Keratinocyte (primary cell): ENCODE measurements at regions not wholly inside any gene's neighbourhood (a gene's known extent, or its start where the extent isn't known, plus 50 kb on each side); places are given as distances from the start of the nearest gene placed in this dataset.

ENCODE experiments used
- DNase-seq: peaks from one replicate; pipeline ENCODE4 v3.0.0-alpha.2; 2011; ENCODE audit warnings: low read depth, missing footprints, low spot score
- FAIRE-seq: peaks from 2 replicates; lab custom pipeline; 2011; peaks lifted over from hg19 to GRCh38; lab: Jason Lieb, UNC
- H2AFZ ChIP-seq: 2 replicates; pipeline ENCODE4 v1.6.0; 2012; ENCODE audit warnings: low read length, control low read depth, inconsistent platforms; ENCODE audit not compliant: control insufficient read depth
- H3K27ac ChIP-seq: 2 replicates; pipeline ENCODE4 v1.5.1; 2011; ENCODE audit warnings: low read length; ENCODE audit not compliant: control insufficient read depth, insufficient read depth
- H3K27me3 ChIP-seq: 3 replicates; pipeline ENCODE4 v1.6.0; 2011; ENCODE audit warnings: low read length; ENCODE audit not compliant: control insufficient read depth, insufficient read depth; ENCODE audit errors: extremely low read depth
- H3K36me3 ChIP-seq, 2 experiments: 2 replicates in 1 of 2; 3 replicates in 1 of 2; pipeline ENCODE4 v1.5.1; 2011; ENCODE audit warnings: low read length in 2 of 2, mild to moderate bottlenecking in 1 of 2; ENCODE audit not compliant: control insufficient read depth in 2 of 2, insufficient read depth in 2 of 2; ENCODE audit errors: extremely low read depth in 1 of 2
- H3K4me1 ChIP-seq: 3 replicates; pipeline ENCODE4 v1.5.1; 2011; ENCODE audit warnings: low read length; ENCODE audit not compliant: control insufficient read depth, insufficient read depth; ENCODE audit errors: extremely low read depth
- H3K4me2 ChIP-seq: 3 replicates; pipeline ENCODE4 v1.6.0; 2011; ENCODE audit warnings: low read depth, low read length; ENCODE audit not compliant: control insufficient read depth, insufficient read depth; ENCODE audit errors: extremely low read depth
- H3K4me3 ChIP-seq, 3 experiments: fragments of 200-600 bp in 1 of 3; sonication (generic) in 1 of 3; 2 replicates in 2 of 3; 3 replicates in 1 of 3; pipeline ENCODE4 v1.5.1; 2011 to 2016; ENCODE audit warnings: low read length in 3 of 3, mild to moderate bottlenecking in 3 of 3, control low read depth in 2 of 3, inconsistent platforms in 1 of 3, low read depth in 1 of 3, mixed read lengths in 1 of 3, mixed run types in 1 of 3, moderate library complexity in 1 of 3; ENCODE audit not compliant: control insufficient read depth in 2 of 3, insufficient read depth in 2 of 3; ENCODE audit errors: extremely low read depth in 1 of 3
- H3K79me2 ChIP-seq: 2 replicates; pipeline ENCODE4 v1.6.0; 2012; ENCODE audit warnings: low read length; ENCODE audit not compliant: control insufficient read depth, insufficient read depth
- H3K9ac ChIP-seq: 3 replicates; pipeline ENCODE4 v1.6.0; 2011; ENCODE audit warnings: low read length; ENCODE audit not compliant: control insufficient read depth, insufficient read depth; ENCODE audit errors: extremely low read depth
- H3K9me1 ChIP-seq: 3 replicates; pipeline ENCODE4 v1.6.0; 2011; ENCODE audit warnings: low read length; ENCODE audit not compliant: control insufficient read depth, insufficient read depth; ENCODE audit errors: extremely low read depth
- H3K9me3 ChIP-seq: 2 replicates; pipeline ENCODE4 v1.5.1; 2012; ENCODE audit warnings: low read depth, low read length; ENCODE audit not compliant: control insufficient read depth
- H4K20me1 ChIP-seq: 3 replicates; pipeline ENCODE4 v1.6.0; 2011; ENCODE audit warnings: low read length; ENCODE audit not compliant: control insufficient read depth, insufficient read depth; ENCODE audit errors: extremely low read depth
- EZH2 ChIP-seq: IDR thresholded peaks from one replicate; pipeline ENCODE4 v1.6.1; 2012; ENCODE audit warnings: inconsistent platforms, mild to moderate bottlenecking, low read length, moderate library complexity
- dilution Hi-C: fragments of 300-500 bp; cut with MboI; formaldehyde crosslinking; loops from one replicate; pipeline ENCODE4 v1.7.0; 2020; ENCODE audit warnings: low sequenced_read_pairs; ENCODE audit not compliant: extremely low pct_ligation_motif_present
- TF ChIP-seq, protein P1 (sequence below), 3 experiments: IDR thresholded peaks in 1 of 3; conservative IDR thresholded peaks in 1 of 3; optimal IDR thresholded peaks in 1 of 3; 2 replicates in 2 of 3; 3 replicates in 1 of 3; pipeline versions ENCODE3 to v1.5.1; 2011; ENCODE audit warnings: low read length in 3 of 3, mild to moderate bottlenecking in 3 of 3, moderate library complexity in 2 of 3, control low read depth in 1 of 3, inconsistent platforms in 1 of 3; ENCODE audit not compliant: insufficient read depth in 2 of 3; ENCODE audit errors: extremely low read depth in 1 of 3

DNA sequence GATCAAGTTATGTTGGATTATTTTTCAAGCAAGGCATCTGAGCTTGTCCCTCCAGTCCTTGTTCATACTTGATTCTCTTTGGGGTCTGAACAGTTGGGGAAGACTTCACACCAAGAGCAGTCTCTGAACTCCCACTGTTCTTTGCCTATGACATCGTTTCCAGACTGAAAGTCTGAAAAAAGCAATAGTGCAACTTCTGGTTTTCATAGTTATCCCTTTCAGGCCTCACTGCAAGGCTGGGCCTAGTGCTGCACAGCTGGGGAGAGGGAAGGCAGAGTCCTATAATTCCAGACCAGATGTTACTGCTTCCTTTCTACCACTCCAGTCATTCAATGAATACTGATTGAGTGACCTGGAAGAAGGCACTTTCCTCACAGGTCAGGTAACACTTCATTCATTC lies 187.1 kb upstream of the CCND2 start:
- Histone ChIP-seq H3K79me2 (no peaks in the 10 kb centered on the region), H3K4me2 (no peak overlapping the region), H3K9me3 (no peaks in the 10 kb centered on the region), H3K36me3 (no peaks in the 10 kb centered on the region), H3K27me3 (no peaks in the 10 kb centered on the region), H2AFZ (no peak overlapping the region), H3K4me3 (no peak overlapping the region), H3K9ac (no peak overlapping the region), H3K27ac (no peak overlapping the region), H4K20me1 (no peaks in the 10 kb centered on the region), H3K9me1 (no peaks in the 10 kb centered on the region), H3K4me1 (no peaks in the 10 kb centered on the region)
- FAIRE-seq (no peak), DNase-seq (no peak)
- dilution Hi-C loops: no loop called here
- TF ChIP-seq, protein P1, sequence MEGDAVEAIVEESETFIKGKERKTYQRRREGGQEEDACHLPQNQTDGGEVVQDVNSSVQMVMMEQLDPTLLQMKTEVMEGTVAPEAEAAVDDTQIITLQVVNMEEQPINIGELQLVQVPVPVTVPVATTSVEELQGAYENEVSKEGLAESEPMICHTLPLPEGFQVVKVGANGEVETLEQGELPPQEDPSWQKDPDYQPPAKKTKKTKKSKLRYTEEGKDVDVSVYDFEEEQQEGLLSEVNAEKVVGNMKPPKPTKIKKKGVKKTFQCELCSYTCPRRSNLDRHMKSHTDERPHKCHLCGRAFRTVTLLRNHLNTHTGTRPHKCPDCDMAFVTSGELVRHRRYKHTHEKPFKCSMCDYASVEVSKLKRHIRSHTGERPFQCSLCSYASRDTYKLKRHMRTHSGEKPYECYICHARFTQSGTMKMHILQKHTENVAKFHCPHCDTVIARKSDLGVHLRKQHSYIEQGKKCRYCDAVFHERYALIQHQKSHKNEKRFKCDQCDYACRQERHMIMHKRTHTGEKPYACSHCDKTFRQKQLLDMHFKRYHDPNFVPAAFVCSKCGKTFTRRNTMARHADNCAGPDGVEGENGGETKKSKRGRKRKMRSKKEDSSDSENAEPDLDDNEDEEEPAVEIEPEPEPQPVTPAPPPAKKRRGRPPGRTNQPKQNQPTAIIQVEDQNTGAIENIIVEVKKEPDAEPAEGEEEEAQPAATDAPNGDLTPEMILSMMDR (optimal IDR thresholded peaks at IDR 0.05 in 1 of 3, IDR thresholded peaks at IDR 0.05 in 1 of 3, conservative IDR thresholded peaks at IDR 0.05 in 1 of 3; ENCODE audit: extremely low read depth in 1 of 3, insufficient read depth in 2 of 3, low read length in 3 of 3): no peak
- no peak for TF ChIP-seq EZH2

- Histone ChIP-seq H3K4me3 (no peak overlapping the region), H3K27me3 (no peaks in the 10 kb centered on the region), H2AFZ (no peak overlapping the region), H4K20me1 (no peaks in the 10 kb centered on the region), H3K36me3 (no peaks in the 10 kb centered on the region), H3K4me1 (no peaks in the 10 kb centered on the region), H3K79me2 (no peaks in the 10 kb centered on the region), H3K27ac (no peak overlapping the region), H3K9me1 (no peaks in the 10 kb centered on the region), H3K9me3 (no peaks in the 10 kb centered on the region), H3K4me2 (no peak overlapping the region), H3K9ac (no peak overlapping the region)
- dilution Hi-C loops: no loop called here
- TF ChIP-seq, protein P1 (optimal IDR thresholded peaks at IDR 0.05 in 1 of 3, IDR thresholded peaks at IDR 0.05 in 1 of 3, conservative IDR thresholded peaks at IDR 0.05 in 1 of 3; ENCODE audit: extremely low read depth in 1 of 3, insufficient read depth in 2 of 3, low read length in 3 of 3): no peak
- TF ChIP-seq EZH2: no peak
- FAIRE-seq (no peak), DNase-seq (no peak)
Measured at GRCh38 chr12:4084573-4084972, 189.0 kb upstream of the CCND2 start.
